Mesodermal cell (in vitro differentiated cells): ENCODE measurements at regions not wholly inside any gene's neighbourhood (a gene's known extent, or its start where the extent isn't known, plus 50 kb on each side); places are given as distances from the start of the nearest gene placed in this dataset.
"Not testable (repeated sequence)": the region's sequence is repeated elsewhere in the genome, so short reads cannot be mapped to it uniquely, and the experiment has no call there.

Source experiments
- H3K27ac ChIP-seq: 2 replicates; pipeline ENCODE4 v1.7.0; 2013; ENCODE audit warnings: mild to moderate bottlenecking, low read depth, low read length, moderate library complexity; ENCODE audit not compliant: severe bottlenecking
- H3K36me3 ChIP-seq: 2 replicates; pipeline ENCODE4 v1.7.1; 2013; ENCODE audit warnings: mild to moderate bottlenecking, low read length, moderate library complexity; ENCODE audit not compliant: control insufficient read depth, insufficient read depth
- H3K4me1 ChIP-seq: one replicate; pipeline ENCODE4 v1.7.1; 2013; ENCODE audit warnings: mild to moderate bottlenecking, low read length; ENCODE audit not compliant: insufficient read depth, control insufficient read depth, poor library complexity, severe bottlenecking
- H3K4me3 ChIP-seq: 2 replicates; pipeline ENCODE4 v1.7.0; 2013; ENCODE audit warnings: low read length, control low read depth, mild to moderate bottlenecking; ENCODE audit not compliant: insufficient read depth, poor library complexity, severe bottlenecking; ENCODE audit errors: extremely low read depth
- H3K9me3 ChIP-seq: 2 replicates; pipeline ENCODE4 v1.7.1; 2013; ENCODE audit warnings: mild to moderate bottlenecking, low read length, moderate library complexity; ENCODE audit not compliant: control insufficient read depth
- WGBS, 2 experiments: methylation state at CpG; one replicate each; pipeline ENCODE4 v1.1.5; 2013; ENCODE audit warnings: missing lambda C conversion rate in 2 of 2; ENCODE audit not compliant: insufficient coverage in 2 of 2; 5-methylcytosine and 5-hydroxymethylcytosine counted together

DNA sequence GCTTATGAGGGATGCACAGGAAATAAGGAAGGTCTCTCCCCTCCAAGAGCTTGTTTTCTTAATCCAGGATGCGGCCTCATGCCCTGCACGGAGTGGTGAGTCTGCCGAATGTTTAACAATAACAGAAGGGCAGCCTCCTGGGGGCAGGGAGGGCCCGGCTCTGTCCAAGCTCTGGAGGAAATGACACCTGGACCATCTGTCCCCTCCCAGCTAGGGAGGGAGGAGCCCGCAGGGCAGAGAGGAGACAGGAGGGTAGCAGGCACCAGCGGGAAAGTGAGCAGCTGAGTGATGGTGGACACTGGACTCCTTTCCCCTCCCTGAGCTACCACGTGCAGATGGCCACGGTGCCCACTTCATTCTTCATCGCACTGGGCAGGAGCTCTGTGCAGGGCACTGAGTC, 398.2 kb upstream of the MYT1L start:
- 84 to 96% methylated on average over 3 to 7 of the region's 9 CpGs for WGBS, 2 experiments
- Histone ChIP-seq H3K4me1 (no peaks in the 10 kb centered on the region), H3K27ac (no peak overlapping the region), H3K9me3 (no peaks in the 10 kb centered on the region), H3K36me3 (no peaks in the 10 kb centered on the region), H3K4me3 (no peak overlapping the region)

DNA sequence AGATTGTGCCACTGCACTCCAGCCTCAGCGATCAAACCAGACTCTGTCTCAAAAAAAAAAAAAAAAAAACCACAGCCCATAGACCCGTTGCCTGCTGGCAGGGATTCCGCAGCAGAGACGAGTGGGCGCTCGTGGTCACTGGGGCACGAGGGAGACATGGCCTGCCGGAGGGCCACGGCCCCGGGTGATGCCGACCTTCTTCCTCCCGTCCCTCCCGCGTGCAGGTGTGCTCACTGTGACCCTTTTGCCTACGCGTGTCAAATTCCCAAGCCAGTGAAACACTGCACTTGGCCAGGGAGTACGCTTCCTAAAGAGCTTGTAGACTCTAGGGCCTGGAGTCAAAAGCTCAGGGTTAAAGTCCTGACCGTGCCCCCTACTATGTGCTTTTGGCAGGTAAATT, 397.6 kb upstream of the MYT1L start:
- Histone ChIP-seq H3K27ac (no peak overlapping the region), H3K4me1 (no peaks in the 10 kb centered on the region), H3K4me3 (no peak overlapping the region), H3K9me3 (no peaks in the 10 kb centered on the region), H3K36me3 (no peaks in the 10 kb centered on the region)
- 92% methylated on average over 18 of the region's 18 CpGs for WGBS, 2 experiments

- H3K4me3 ChIP-seq: no peak overlapping the region
- no peaks in the 10 kb centered on the region for H3K36me3 ChIP-seq
- 81 to 86% methylated on average over 16 to 17 of the region's 18 CpGs for WGBS, 2 experiments
Observed at GRCh38 chr2:2727876-2728511, 396.9 kb upstream of the MYT1L start.

GRCh38 chr2:2726163-2726562, 395.1 kb upstream of the MYT1L start:
- H3K4me1 ChIP-seq: no peaks in the 10 kb centered on the region
- 88 to 92% methylated on average over 11 of the region's 11 CpGs for WGBS, 2 experiments
- H3K4me3 ChIP-seq: no peak overlapping the region
- no peaks in the 10 kb centered on the region for H3K36me3 ChIP-seq
- H3K9me3 ChIP-seq: no peaks in the 10 kb centered on the region
- H3K27ac ChIP-seq: no peak overlapping the region

More at GRCh38 chr2:2727876-2728511, 396.9 kb upstream of the MYT1L start:
- Histone ChIP-seq H3K4me1 (no peaks in the 10 kb centered on the region), H3K9me3 (no peaks in the 10 kb centered on the region), H3K27ac (no peak overlapping the region)

DNA sequence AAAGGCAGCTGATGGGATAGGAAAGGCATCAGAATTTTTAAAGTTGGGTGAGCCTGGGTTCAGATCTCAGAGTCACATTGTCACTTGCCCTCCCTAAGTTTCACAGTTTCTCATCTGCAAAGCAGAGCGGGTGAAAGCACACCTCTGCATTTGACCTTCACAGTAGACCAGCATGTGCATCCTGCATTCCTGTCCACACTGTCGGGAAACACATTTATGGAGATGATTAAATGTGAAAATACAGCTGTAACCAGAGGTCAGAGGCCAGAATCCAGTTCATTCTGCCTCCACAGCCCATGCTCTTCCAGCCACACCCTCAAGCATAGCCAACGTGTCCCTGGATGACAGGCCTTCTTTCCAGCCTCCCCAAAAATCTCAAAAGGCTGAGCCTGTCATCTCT, 392.0 kb upstream of the MYT1L start:
- no peaks in the 10 kb centered on the region for H3K4me1 ChIP-seq
- H3K27ac ChIP-seq: no peak overlapping the region
- 78 to 94% methylated on average over 2 to 3 of the region's 3 CpGs for WGBS, 2 experiments
- no peak overlapping the region for H3K4me3 ChIP-seq
- H3K9me3 ChIP-seq: no peaks in the 10 kb centered on the region
- H3K36me3 ChIP-seq: no peaks in the 10 kb centered on the region

- Histone ChIP-seq H3K4me1 (no peaks in the 10 kb centered on the region), H3K4me3 (no peak overlapping the region), H3K9me3 (no peaks in the 10 kb centered on the region), H3K36me3 (no peaks in the 10 kb centered on the region), H3K27ac (no peak overlapping the region)
- 80 to 94% methylated on average over 1 to 14 of the region's 23 CpGs for WGBS, 2 experiments
Observed at GRCh38 chr2:2721296-2721835, 390.3 kb upstream of the MYT1L start.

DNA sequence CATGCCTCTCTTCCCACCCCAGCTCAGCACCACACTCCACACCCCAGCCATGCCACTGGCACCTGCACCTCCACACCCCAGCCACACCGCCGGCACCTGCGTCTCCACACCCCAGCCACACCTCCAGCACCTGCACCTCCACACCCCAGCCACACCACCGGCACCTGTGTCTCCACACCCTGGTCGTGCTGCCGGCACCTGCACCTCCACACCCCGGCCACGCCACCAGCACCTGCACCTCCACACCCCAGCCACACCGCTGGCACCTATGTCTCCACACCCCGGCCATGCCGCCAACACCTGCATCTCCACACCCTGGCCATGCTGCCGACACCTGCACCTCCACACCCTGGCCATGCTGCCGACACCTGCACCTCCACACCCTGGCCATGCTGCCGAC, 389.7 kb upstream of the MYT1L start:
- not testable (repeated sequence) for H3K4me3 ChIP-seq, H3K4me1 ChIP-seq, H3K36me3 ChIP-seq, H3K27ac ChIP-seq, H3K9me3 ChIP-seq
- 80 to 82% methylated on average over 4 to 5 of the region's 14 CpGs for WGBS, 2 experiments

GRCh38 chr2:2720351-2720750, 389.3 kb upstream of the MYT1L start:
- H3K4me1 ChIP-seq: no peaks in the 10 kb centered on the region
- no peak overlapping the region for H3K27ac ChIP-seq
- H3K9me3 ChIP-seq: no peaks in the 10 kb centered on the region
- WGBS, 2 experiments: 78 to 79% methylated on average over 9 of the region's 9 CpGs
- H3K4me3 ChIP-seq: no peak overlapping the region
- no peaks in the 10 kb centered on the region for H3K36me3 ChIP-seq

DNA sequence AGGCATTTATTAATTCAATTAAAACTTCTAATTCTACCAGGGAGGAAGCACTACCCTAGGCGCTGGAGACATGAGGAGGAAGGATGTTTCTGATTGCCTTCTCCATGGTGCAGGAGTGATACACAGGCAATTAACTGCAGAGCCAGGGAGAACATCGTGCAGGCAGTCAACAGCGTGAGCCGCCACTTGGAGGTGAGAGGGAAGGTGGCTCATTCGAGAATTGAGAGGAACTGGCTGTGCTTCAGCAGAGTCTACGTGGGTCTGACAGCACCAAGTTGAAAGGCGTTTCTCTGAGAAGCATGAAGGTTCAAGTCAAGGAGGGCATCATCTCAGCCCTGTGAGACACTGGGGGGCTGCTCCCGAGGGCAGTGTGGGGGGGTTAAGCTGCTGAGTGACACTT, 388.7 kb upstream of the MYT1L start:
- no peaks in the 10 kb centered on the region for H3K36me3 ChIP-seq
- H3K4me3 ChIP-seq: no peak overlapping the region
- H3K9me3 ChIP-seq: no peaks in the 10 kb centered on the region
- H3K4me1 ChIP-seq: no peaks in the 10 kb centered on the region
- H3K27ac ChIP-seq: no peak overlapping the region
- WGBS, 2 experiments: 77 to 84% methylated on average over 7 of the region's 8 CpGs

- WGBS, 2 experiments: 59 to 83% methylated on average over 4 to 5 of the region's 6 CpGs
- Histone ChIP-seq H3K27ac (no peak overlapping the region), H3K9me3 (no peaks in the 10 kb centered on the region), H3K4me3 (no peak overlapping the region), H3K36me3 (no peaks in the 10 kb centered on the region), H3K4me1 (no peaks in the 10 kb centered on the region)
Observed at GRCh38 chr2:2719015-2719414, 387.9 kb upstream of the MYT1L start.

- Histone ChIP-seq H3K4me3 (no peak overlapping the region), H3K9me3 (no peaks in the 10 kb centered on the region), H3K4me1 (no peaks in the 10 kb centered on the region), H3K36me3 (no peaks in the 10 kb centered on the region), H3K27ac (no peak overlapping the region)
- 84 to 89% methylated on average over 6 of the region's 7 CpGs for WGBS, 2 experiments
Observed at GRCh38 chr2:2717406-2717805, 386.3 kb upstream of the MYT1L start.
